Left lung (tissue), 4 donors: ENCODE measurements at regions not wholly inside any gene's neighbourhood (a gene's known extent, or its start where the extent isn't known, plus 50 kb on each side); places are given as distances from the start of the nearest gene placed in this dataset.

Source experiments
- ATAC-seq: fragments of 200-7000 bp; cut with Tn5 transposase; one replicate; pipeline ENCODE4 v1.9.1; 2020; ENCODE audit warnings: moderate library complexity
- DNase-seq, 4 donors: peaks; one replicate each; pipeline ENCODE4 v3.0.0-alpha.2; 2013 to 2020
- H3K27ac ChIP-seq, 2 donors: fragments of 200-600 bp; sonication (generic) in 1 of 2; one replicate each; pipeline versions ENCODE4 v1.5.0 to v1.8.0; 2020 to 2021
- H3K27me3 ChIP-seq, 2 donors: fragments of 200-600 bp; sonication (generic) in 1 of 2; one replicate each; pipeline versions ENCODE4 v1.5.0 to v1.8.0; 2020 to 2021
- H3K36me3 ChIP-seq, 2 donors: fragments of 200-600 bp; sonication (generic) in 1 of 2; one replicate each; pipeline versions ENCODE4 v1.5.0 to v1.8.0; 2020 to 2021
- H3K4me1 ChIP-seq, 2 donors: fragments of 200-600 bp; one replicate each; pipeline ENCODE4 v1.8.0; 2021
- H3K4me3 ChIP-seq, 2 donors: fragments of 200-600 bp; sonication (generic) in 1 of 2; one replicate each; pipeline versions ENCODE4 v1.5.0 to v1.8.0; 2020 to 2021; ENCODE audit warnings: mild to moderate bottlenecking in 1 of 2
- H3K9me3 ChIP-seq, 2 donors: fragments of 200-600 bp; sonication (generic) in 1 of 2; one replicate each; pipeline versions ENCODE4 v1.5.0 to v1.8.0; 2020 to 2021
- CTCF ChIP-seq, 2 donors: fragments of 200-600 bp; sonication (generic) in 1 of 2; IDR thresholded peaks; one replicate each; pipeline versions ENCODE4 v1.5.0 to v1.8.0; 2021; ENCODE audit warnings: antibody characterized with exemption in 2 of 2
- intact Hi-C, 2 donors: fragments of 100-400 bp; cut with DNase I; formaldehyde crosslinking; loops; one replicate each; pipeline versions ENCODE4 v1.11.2 to v1.14.2; 2022
- donor health status: DM: no; HTN: yes; CAD: no.
- donor health status: DM: no; HTN: no; CAD: no.

DNA sequence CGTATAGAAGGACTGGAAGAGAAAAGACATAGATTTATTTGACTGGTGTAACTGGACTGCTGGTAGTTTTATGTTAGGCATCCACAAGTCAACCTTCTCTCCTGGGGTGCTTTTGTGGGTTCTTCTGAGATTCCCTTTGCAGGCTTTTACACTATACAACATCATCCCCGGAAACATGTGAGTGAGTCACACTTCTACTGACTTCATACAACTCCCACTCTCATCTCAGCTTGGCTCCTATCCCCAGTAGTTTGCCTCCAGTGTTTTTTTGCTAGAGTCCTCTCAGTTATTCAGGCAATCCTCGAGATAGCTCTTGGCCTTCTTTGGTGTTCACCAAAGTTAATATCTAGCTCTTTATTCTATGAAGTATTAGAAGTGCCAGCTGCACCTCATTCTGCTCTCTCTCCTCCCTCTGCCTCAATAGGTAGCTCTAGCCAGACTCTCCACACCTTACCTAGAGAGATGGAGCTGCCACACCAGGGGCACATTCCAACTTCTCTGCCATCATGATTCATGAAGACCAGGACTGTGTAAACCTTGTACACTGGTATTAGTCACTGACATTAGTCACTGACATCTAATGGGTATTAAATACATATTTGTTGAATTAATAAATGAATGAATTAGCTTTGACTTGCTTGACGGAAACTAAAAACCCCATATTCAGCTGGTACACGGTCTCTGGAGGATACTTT lies 281.9 kb downstream of the PPP1R3A start:
- intact Hi-C loops = no loop called here
- no peaks in the 10 kb centered on the region for H3K27me3 ChIP-seq
- DNase-seq = no peak
- peaks cover 0 to 3% of the 10 kb centered on the region in 2 donors for H3K9me3 ChIP-seq
- H3K4me1 ChIP-seq = no peaks in the 10 kb centered on the region
- no peak for TF ChIP-seq CTCF (IDR thresholded peaks at IDR 0.05)
- no peak for ATAC-seq
- no peak overlapping the region for H3K4me3 ChIP-seq
- no peaks in the 10 kb centered on the region for H3K36me3 ChIP-seq
- no peak overlapping the region for H3K27ac ChIP-seq

- DNase-seq (no peak), ATAC-seq (no peak)
- H3K27ac ChIP-seq = no peak overlapping the region
- intact Hi-C loops = no loop called here
- no peaks in the 10 kb centered on the region for H3K36me3 ChIP-seq
- H3K27me3 ChIP-seq = no peaks in the 10 kb centered on the region
- no peaks in the 10 kb centered on the region for H3K9me3 ChIP-seq
- H3K4me3 ChIP-seq = no peak overlapping the region
- TF ChIP-seq CTCF (IDR thresholded peaks at IDR 0.05) = no peak
- no peaks in the 10 kb centered on the region for H3K4me1 ChIP-seq
Measured at GRCh38 chr7:113635492-113635891, 283.3 kb downstream of the PPP1R3A start.

- Histone ChIP-seq H3K27ac (no peak overlapping the region), H3K4me3 (no peak overlapping the region), H3K9me3 (no peaks in the 10 kb centered on the region), H3K36me3 (no peaks in the 10 kb centered on the region), H3K27me3 (no peaks in the 10 kb centered on the region), H3K4me1 (no peaks in the 10 kb centered on the region)
- no peak for TF ChIP-seq CTCF (IDR thresholded peaks at IDR 0.05)
- ATAC-seq (no peak), DNase-seq (no peak)
- intact Hi-C loops = no loop called here
Measured at GRCh38 chr7:113633073-113633472, 285.7 kb downstream of the PPP1R3A start.

DNA sequence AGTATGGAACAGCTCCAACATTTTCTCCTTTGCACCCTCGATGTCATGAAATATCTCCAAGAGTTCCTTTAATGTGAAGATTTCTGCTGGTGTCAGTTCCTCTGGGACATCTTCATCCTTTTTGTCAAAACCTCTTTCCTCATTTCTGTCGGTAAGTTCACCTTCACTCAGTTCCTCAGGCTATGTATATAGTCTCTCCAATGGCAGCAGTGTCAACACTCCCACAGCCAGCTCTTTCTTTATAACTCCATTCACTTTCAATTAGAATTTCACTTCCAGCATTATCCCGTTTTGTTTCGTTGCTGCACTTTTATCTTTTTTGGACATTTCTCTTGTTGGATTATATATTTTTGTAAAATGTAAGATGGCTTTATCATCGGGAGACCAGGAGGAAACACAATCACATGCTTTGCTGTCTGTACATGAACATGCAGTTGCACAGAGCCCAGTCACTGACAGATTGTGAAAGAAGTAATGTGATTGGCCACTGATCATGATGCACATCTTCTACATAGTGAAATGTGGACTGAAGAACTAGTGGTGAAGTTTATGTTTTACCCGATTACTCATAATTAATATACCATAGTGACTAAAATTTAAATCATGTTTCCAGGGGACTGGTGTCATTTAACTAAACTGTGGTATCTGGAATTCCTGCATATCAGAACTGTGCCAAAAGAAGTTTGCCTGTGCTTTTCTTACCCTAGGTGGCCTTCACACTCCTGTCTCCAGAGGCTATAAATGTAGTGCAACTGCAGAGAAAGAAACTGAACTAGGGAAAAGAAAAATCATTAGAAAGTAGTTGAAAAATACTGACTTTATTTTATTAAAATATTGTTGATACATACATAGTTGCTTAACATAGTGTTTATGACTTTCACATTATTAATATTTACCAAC lies 289.6 kb downstream of the PPP1R3A start:
- Histone ChIP-seq H3K9me3 (peaks cover 0 to 3% of the 10 kb centered on the region in 2 donors), H3K4me1 (no peaks in the 10 kb centered on the region), H3K36me3 (no peaks in the 10 kb centered on the region), H3K4me3 (no peak overlapping the region), H3K27ac (no peak overlapping the region), H3K27me3 (no peaks in the 10 kb centered on the region)
- ATAC-seq (no peak), DNase-seq (no peak)
- intact Hi-C loops = no loop called here
- TF ChIP-seq CTCF (IDR thresholded peaks at IDR 0.05) = no peak

- no peaks in the 10 kb centered on the region for H3K27me3 ChIP-seq
- H3K4me1 ChIP-seq = no peaks in the 10 kb centered on the region
- no peak for TF ChIP-seq CTCF (IDR thresholded peaks at IDR 0.05)
- ATAC-seq = no peak
- DNase-seq = no peak
- H3K4me3 ChIP-seq = no peak overlapping the region
- intact Hi-C loops = no loop called here
- H3K36me3 ChIP-seq = no peaks in the 10 kb centered on the region
- peaks cover 0 to 12% of the 10 kb centered on the region in 2 donors for H3K9me3 ChIP-seq
- no peak overlapping the region for H3K27ac ChIP-seq
Measured at GRCh38 chr7:113625494-113626102, 293.2 kb downstream of the PPP1R3A start.
